ENCODE measurements at regions not wholly inside any gene's neighbourhood (a gene's known extent, or its start where the extent isn't known, plus 50 kb on each side); places are given as distances from the start of the nearest gene placed in this dataset.
A peak's percentile ranks its signal among the peaks of the same experiment; 100 is the strongest.

DNA sequence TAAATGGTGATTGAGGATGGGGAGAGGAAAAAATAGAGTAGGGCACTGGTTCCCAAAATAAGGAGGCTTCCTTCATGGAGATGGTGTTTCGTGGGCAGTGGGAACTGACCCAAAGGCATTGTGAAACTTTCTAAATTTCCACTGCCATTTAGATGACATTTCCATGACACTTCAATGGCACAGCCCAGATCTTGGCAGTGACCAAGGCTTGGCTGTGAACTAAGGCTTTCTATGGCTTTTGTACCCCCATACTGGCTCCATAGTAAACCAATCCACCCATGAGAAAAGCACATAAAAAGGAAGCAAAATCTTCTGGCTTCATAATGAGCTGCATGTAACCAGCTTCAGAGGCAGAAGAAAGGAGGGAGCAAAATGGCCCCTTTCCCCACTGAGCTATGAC is 321.0 kb upstream of the TLE4 start:
- intact Hi-C loops (cut with DNase I; ENCODE audit: low total_unique reads): no loop called here
- TF ChIP-seq, protein P1, sequence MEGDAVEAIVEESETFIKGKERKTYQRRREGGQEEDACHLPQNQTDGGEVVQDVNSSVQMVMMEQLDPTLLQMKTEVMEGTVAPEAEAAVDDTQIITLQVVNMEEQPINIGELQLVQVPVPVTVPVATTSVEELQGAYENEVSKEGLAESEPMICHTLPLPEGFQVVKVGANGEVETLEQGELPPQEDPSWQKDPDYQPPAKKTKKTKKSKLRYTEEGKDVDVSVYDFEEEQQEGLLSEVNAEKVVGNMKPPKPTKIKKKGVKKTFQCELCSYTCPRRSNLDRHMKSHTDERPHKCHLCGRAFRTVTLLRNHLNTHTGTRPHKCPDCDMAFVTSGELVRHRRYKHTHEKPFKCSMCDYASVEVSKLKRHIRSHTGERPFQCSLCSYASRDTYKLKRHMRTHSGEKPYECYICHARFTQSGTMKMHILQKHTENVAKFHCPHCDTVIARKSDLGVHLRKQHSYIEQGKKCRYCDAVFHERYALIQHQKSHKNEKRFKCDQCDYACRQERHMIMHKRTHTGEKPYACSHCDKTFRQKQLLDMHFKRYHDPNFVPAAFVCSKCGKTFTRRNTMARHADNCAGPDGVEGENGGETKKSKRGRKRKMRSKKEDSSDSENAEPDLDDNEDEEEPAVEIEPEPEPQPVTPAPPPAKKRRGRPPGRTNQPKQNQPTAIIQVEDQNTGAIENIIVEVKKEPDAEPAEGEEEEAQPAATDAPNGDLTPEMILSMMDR (IDR thresholded peaks at IDR 0.05): no peak
- DNase-seq: no peak

DNA sequence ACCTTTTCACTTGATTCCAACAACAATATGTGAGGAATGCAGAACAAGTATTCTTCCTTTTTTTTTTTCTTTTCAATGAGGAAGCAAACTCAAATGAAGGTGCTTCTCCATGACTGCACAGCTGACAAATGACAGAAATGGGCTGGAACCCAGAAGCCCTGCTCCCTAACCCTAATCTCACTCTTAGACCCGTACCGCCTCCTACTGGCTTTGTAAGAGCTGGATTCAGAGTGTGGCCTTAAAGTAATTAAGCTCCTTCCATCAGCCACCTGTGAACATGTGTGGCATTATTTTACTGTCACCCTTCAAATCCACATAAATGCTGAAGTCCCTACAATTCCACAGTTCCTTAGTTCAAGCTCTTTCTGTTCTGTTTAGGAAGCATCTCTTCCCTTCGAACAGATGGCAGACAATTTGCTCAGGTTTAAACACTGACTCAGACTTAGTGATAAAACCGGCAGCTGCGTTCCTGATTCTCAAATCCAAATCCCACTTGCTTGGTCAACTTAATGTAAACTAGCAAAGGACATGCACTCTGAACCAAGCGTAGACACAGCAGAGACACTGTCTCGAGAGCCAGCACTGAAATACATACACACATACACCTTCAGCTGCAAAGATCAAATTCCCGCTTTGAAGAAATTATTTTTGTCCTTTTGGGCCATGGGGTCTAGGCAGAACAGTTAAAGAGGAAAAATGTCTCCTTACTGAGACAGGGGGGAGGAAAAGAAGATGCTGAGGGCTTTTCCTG is 316.7 kb upstream of the TLE4 start:
- Histone ChIP-seq H3K27ac (no peak overlapping the region), H3K4me3 (no peak overlapping the region), H3K36me3 (no peaks in the 10 kb centered on the region), H3K9me3 (no peaks in the 10 kb centered on the region), H3K27me3 (peaks cover 0 to 24% of the 10 kb centered on the region in 2 donors), H3K4me1 (peaks cover 0 to 16% (median 8%) of the 10 kb centered on the region in 4 donors)
- TF ChIP-seq, protein P1 (IDR thresholded peaks at IDR 0.05): no peak
- intact Hi-C loops (cut with DNase I; ENCODE audit: low total_unique reads): no loop called here
- DNase-seq: no peak

More for the DNA sequence above, 321.0 kb upstream of the TLE4 start:
- Histone ChIP-seq H3K4me1 (no peaks in the 10 kb centered on the region), H3K36me3 (no peaks in the 10 kb centered on the region), H3K27ac (no peak overlapping the region), H3K27me3 (peaks cover 0 to 8% of the 10 kb centered on the region in 2 donors), H3K4me3 (no peak overlapping the region), H3K9me3 (no peaks in the 10 kb centered on the region)

DNA sequence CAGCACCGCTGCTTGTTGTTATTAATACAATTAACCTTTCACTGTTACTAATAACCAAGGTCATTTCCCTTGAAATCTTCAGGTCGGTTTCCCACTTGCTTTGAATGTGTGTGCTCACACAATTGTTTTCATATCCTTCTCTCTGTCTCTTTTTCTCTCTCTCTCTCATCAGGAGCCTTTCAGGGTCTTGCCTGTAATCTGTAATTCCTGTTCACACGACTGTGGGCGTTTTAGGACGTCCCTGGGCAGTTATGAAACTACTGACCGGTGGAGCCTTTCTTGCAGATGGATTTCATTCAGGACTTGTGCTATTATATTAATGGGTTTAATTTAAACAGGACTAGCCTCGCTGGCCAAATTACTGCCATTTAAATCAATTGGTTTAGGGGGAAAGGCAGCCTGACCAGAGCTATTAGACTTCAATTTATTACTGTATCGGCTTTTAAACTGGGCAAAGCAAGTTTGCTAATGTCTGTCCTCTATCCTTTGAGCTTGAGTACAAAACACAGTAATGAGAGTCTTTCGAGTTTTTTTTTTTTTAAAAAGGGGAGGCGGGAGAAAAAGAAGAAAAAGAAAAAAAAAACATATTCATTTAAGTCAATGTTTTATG is 316.0 kb upstream of the TLE4 start:
- Histone ChIP-seq H3K9me3 (no peaks in the 10 kb centered on the region), H3K4me3 (no peak overlapping the region), H3K27ac (no peak overlapping the region), H3K36me3 (no peaks in the 10 kb centered on the region), H3K27me3 (peaks cover 0 to 24% of the 10 kb centered on the region in 2 donors), H3K4me1 (peaks cover 0 to 16% (median 8%) of the 10 kb centered on the region in 4 donors)
- no peak for DNase-seq
- TF ChIP-seq, protein P1 (IDR thresholded peaks at IDR 0.05): no peak
- intact Hi-C loops (cut with DNase I; ENCODE audit: low total_unique reads): no loop called here

DNA sequence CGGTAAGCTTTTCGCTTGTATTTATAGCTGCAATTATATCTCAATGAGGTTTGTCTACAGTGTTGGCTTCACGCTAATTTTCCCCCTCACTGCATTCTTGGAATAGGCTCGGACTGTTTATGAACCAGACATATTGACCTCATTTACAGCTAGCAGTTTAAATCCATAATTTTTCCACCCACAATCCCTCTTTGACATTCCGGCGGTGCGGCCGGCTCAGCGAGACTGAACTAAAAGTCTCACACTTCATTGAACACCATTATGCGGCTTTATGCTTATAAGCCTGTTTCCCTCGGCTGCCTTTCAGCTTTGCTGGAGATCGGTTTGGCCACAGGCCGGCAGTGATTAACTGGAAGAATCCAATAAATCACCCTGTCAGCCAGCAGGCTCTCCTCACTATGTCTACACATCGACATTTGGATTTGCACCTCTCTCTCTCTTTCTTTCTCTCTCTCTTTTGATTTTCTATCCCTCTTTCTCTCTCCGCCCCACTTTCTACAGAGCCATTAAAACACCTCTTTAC is 315.0 kb upstream of the TLE4 start:
- Histone ChIP-seq H3K4me1 (peaks cover 0 to 16% (median 8%) of the 10 kb centered on the region in 4 donors), H3K27me3 (peaks cover 0 to 24% of the 10 kb centered on the region in 2 donors), H3K36me3 (no peaks in the 10 kb centered on the region), H3K4me3 (peak overlapping the region in 1 of 2 donors; percentile 9), H3K9me3 (no peaks in the 10 kb centered on the region), H3K27ac (no peak overlapping the region)
- intact Hi-C loops (cut with DNase I; ENCODE audit: low total_unique reads): no loop called here
- TF ChIP-seq, protein P1 (IDR thresholded peaks at IDR 0.05): no peak
- DNase-seq: no peak

DNA sequence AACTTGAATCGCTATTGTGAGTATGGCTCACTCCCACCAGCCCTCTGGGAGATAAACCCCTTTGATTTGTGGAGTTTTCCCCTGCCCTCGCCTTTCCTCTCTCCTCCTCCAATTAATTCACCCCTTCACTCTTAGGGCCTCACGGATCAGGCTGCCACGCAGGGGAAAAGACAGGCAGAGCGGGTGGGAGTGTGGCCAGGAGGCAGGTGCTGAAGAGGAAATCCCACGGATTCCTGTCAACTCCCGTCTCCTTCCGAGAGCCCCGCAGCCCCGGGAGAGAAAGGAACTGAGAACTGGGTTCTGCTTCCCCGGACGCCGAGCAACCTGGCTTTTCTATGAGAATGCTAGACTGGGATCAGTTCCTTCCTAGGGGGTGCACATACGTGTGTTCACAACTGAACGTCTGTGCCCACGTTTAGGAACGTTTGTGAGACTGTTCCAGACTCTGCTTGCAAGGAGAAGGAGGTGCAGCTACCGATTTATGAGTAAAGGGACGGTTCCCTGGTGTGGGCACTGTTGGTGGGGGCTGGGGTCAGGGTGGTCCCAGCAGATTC is 314.5 kb upstream of the TLE4 start:
- H3K27me3 ChIP-seq: peaks cover 0 to 24% of the 10 kb centered on the region in 2 donors
- TF ChIP-seq, protein P1 (IDR thresholded peaks at IDR 0.05): no peak
- peaks cover 0 to 16% (median 8%) of the 10 kb centered on the region in 4 donors for H3K4me1 ChIP-seq
- no peaks in the 10 kb centered on the region for H3K36me3 ChIP-seq
- H3K9me3 ChIP-seq: no peaks in the 10 kb centered on the region
- intact Hi-C loops (cut with DNase I; ENCODE audit: low total_unique reads): no loop called here
- no peak for DNase-seq
- peak overlapping the region in 1 of 2 donors; percentile 9 for H3K4me3 ChIP-seq
- no peak overlapping the region for H3K27ac ChIP-seq
